Right ventricle myocardium inferior (tissue), 1 donor: ENCODE measurements at regions not wholly inside any gene's neighbourhood (a gene's known extent, or its start where the extent isn't known, plus 50 kb on each side); places are given as distances from the start of the nearest gene placed in this dataset.

Experiments used
- ATAC-seq: fragments of 200-7000 bp; cut with Tn5 transposase; one replicate; pipeline ENCODE4 v1.9.1; 2020; ENCODE audit warnings: mild to moderate bottlenecking, moderate library complexity
- DNase-seq: peaks from one replicate; pipeline ENCODE4 v3.0.0; 2021; ENCODE audit errors: missing footprints
- intact Hi-C: fragments of 100-400 bp; cut with DNase I; formaldehyde crosslinking; loops from one replicate; pipeline ENCODE4 v1.11.0; 2022
- donor health status: DM: no; HTN: yes; CAD: no; lungs with severe emphysema.

DNA sequence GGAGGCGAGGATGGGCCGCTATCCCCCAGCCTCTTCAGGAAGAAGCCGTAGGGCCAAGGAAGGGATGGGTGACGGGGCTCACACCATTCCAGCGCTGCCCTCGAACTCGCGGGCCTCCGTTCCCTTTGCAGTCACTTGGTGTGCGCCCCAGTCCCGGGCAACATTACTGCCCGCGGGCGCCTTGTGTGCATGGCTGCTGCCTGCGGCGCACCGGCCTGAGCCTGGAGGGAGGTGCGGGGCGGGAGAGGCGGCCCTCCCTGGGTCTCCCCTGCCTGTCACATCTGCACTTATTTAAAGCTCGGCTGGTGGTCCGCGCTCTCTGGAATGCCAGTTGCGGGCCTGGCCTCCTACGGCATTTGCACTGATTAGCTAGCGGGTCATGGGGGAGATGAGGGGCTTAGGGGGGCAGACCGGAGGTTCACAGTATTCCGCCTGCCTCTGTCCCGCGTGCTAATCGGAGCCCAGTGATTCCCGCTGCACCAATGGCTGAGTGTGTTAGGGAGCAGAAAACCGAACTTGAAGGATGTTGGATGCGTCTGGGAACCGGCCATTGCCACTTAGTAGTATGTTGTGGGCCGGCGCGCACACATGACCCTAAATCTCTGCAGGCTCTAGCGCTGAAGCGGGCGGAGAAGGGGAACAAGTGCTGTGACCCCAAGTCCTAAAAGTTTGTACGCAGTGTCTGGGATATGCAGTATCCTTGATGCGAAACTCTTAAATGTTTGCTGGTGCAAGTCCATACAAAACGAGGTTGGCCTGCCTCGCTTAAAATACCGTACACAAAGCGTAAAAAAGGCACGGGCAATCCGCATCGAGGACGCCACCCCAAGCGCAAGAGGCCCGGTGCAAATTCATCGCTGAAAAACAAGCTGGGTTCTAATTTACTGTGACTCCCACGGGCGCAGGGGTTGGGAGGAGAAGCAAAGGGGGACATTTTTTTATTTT, 161.2 kb upstream of the SIX2 start:
- ATAC-seq (peak; percentile 37), DNase-seq (no peak)

DNA sequence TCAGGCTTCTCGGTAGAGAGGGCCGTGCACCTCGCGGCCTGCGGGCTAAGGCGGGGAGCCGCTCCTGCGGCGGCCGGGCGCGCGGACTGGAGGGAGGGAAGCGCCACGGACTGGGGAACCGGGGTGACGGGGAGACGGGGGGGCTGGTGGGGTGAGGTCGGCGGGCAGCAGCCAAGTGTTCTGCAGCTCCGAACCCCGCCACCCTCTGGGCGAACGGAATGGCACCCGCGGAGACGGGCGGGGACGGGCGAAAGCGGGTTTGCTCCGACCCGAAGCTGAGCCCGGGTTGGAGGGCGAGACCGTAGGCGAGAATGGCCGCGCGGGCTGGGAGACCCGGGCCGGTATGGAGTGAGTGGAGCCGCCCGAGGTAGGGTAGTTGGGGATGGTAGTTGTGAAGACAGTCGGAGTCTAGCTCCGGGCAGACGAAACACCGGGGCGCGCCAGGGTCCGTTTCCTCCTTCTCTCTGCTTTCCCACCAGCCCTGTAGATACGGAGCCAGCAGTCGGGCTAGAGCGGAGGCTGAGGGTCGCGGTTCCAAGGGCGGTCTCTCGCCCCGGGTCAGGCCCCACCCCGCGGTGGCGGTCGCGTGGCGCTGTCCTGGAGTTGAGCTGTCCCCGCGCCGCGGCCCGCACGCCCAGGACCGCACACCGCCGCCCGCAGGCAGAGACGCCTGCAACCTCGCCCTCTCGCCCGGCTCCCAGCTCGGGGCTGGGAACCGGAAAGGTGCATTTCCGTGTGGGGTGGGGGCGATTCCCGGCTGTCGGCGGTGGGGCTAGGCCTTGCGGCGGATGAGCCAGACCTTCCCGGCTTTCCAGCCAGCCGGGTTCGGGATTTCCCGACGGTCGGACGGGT, 160.3 kb upstream of the SIX2 start:
- intact Hi-C loops, result no loop called here
- DNase-seq (no peak), ATAC-seq (peak; percentile 50)

More for the DNA sequence above, 161.2 kb upstream of the SIX2 start:
- intact Hi-C loops, result no loop called here

DNA sequence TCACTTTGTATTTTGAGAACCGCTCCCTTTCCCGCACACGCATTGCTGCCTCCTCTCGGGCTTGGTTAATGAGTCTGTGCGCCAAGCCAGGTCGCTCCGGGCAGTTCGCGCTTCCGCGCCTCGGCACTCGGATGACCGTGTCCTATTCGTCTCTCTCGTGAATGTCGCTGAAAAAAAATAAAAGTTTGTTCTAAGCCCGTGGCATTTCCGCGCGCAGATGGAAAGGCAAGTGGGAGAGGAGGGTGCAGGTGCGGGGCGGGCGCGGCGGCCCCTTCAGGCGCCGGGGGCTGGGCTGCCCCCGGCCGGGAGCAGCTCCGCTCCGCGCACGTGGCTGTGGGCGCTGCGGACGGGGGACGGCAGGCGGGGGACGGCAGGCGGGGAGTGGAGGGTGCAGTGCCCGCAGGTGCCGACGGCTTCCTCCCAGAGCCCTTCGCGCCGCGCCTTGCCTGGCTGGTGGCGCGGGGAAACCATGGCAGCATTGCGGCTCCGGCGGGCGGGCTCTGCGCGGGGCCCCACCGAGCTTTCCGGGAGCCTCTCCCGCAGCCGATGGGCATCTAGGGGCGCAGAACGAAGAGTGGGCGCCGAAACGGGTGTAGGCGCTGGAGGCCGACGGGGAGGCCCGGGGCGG, 159.6 kb upstream of the SIX2 start:
- ATAC-seq (peak; percentile 44), DNase-seq (no peak)
- intact Hi-C loops, result no loop called here

DNA sequence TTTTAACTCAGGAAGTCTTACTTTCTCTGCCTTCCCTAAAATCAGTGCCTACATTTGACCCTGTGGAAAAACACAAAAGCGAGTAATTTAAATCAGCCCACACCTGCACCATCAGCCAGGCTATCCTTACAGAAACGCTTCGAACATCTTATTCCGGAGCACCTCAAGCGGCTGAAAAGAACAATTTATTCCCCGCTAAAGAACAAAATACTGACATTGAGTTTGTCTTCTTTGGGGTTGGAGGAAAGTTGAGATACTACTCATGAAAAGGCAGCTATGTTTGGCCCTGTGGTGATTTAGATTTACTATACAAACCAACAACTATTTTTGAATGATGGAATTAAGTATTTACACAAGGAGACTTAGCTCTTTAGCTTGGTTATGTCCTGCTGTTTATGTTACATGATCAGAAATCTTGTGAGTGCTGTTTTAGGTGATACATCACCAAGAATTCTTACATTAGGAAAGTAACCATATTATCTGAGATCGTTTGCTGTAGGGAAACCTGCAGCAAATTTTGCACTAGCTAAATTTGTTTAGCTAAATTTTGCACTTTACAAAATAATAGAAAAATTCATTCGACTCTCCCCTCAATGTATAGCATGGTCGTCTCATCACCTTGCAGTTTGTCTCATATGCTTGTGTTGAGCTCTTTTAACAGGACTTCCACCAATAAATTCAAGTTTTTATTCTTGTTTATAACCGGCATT, 158.8 kb upstream of the SIX2 start:
- ATAC-seq (no peak), DNase-seq (no peak)
- intact Hi-C loops, result no loop called here

DNA sequence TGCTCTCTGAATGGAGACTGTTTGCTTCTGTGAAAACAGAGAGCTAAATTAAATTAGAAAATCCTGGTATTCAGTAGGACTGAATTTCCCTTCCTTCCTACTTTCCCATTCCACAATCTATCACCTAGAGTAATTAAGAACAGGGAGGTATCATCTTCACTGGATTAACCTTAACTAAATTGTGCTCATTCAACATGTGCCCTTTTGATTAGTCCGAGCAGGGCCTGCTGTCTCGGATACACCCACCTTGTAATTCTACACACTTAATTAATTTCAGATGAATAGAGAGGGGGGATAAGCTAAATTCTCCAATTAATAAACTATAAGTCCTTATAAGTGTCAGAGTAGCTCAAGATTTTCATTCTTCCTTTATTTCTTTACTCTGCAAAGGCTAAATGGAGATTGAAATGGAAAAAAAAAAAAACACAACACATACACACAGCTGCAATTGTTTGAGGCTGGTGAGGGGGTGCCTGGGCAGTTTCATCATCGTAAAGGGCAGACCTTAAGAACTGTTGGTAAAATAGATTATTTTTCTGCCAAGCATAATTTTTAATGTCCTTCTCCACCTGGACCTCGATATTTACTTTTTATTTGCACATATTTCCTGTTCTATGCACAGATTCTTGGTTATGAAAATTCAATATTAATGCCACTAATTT, 157.1 kb upstream of the SIX2 start:
- ATAC-seq (no peak), DNase-seq (no peak)
- intact Hi-C loops, result no loop called here

DNA sequence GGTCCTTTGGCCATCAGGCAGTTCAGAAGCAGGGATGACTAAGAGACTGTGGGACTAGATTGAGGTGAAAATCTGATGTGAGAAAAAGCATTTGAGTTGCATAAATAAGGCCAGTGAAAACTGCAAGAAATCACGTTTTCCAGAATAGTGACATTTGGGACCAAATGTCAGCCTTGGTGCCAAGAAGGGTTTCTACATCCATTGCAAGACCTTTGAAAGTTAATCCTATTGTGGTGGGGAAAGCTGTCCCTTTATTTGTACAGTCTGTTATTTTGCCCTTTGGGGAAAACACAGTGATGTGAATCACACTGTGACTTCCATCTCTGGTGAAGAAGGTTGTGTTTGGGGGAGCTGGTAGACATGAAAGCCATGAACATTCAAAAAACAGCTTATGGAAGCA, 153.5 kb upstream of the SIX2 start:
- intact Hi-C loops, result no loop called here
- no peak for ATAC-seq

DNA sequence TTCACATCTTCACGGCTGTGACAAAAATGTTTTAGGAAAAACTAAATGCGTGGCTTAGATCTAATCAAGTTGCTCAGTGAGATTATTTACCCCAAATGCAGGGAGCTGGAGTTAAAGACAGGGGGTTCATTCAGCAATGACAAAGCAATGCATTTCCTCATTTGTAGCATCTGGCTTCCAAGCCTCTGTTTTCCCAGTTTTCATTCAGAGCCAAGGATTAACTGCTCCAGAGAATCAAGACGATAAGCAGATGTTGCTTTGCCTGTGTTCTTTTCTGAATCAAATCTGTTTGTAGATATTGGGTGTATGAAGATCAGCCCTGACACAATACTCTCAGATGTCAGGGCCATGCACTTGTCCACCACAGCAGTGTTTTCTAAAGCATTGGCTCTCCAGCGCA, 147.4 kb upstream of the SIX2 start:
- no peak for ATAC-seq
- no peak for DNase-seq
- intact Hi-C loops, result no loop called here

More for the DNA sequence above, 153.5 kb upstream of the SIX2 start:
- no peak for DNase-seq

DNA sequence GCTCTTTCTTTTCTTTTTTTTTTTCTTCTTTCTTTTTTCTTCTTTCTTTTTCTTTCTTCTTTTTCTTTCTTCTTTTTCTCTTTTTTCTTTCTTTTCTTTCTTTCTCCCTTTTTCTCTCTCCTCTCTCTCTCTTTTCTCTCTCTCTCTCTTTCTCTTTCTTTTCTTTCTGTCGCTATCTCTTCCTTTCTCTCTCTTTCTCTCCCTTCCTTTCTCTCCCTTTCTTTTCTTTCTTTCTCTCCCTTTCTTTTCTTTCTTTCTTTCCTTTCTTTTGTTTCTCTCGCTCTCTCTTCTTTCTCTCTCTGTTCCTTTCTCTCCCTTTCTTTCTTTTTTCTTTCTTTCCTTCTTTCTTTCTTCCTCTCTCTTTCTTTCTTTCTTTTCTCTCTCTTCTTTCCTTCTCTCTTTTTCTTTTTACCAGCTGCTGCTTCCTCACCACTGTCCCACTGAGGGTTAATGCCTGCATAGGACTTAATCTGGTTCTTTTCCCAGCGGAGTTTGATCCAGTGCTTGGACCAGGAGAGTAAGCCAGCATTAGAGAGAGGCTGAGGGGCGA, 145.4 kb upstream of the SIX2 start:
- ATAC-seq, result no peak
- no peak for DNase-seq
- intact Hi-C loops, result no loop called here

DNA sequence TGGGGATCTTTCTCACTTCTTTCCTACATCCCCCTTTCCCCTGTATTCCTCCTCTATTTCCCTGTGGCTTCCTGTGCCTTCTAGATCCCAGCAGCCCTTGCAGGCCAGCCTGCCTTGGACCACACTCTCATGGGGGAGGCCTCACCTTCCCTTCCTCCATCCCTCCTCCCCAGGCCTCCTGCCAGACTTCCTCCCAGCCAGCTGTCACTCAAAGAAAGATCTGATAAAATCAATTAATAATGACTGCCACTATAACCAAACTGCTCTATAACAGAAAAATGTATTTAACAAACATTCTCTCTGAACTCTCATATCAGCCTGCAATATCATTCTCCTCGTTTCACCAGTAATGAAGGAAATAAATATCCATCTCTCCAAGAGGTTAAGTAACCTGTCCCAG, 144.9 kb upstream of the SIX2 start:
- DNase-seq (no peak), ATAC-seq (no peak)
- intact Hi-C loops, result no loop called here

DNA sequence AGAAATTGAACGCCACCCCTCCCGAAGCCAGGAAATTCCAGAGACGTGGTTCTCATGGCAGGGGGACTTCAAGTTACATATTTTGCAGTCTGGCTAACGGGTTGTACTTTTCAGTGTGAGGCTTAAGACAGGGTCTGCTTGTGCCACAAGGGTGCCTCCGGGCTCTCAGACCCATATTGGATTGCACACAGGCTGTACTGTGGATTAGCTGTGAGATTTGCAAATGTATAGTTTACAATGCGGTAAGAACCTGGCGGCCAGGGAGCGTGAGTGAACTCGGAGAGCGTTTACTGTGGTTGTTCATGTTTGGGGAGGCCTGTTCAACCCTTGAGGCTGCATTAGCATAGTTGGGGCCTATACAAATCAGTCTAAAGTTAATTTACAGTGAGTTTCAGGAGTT, 143.9 kb upstream of the SIX2 start:
- ATAC-seq (no peak), DNase-seq (no peak)
- intact Hi-C loops, result no loop called here

DNA sequence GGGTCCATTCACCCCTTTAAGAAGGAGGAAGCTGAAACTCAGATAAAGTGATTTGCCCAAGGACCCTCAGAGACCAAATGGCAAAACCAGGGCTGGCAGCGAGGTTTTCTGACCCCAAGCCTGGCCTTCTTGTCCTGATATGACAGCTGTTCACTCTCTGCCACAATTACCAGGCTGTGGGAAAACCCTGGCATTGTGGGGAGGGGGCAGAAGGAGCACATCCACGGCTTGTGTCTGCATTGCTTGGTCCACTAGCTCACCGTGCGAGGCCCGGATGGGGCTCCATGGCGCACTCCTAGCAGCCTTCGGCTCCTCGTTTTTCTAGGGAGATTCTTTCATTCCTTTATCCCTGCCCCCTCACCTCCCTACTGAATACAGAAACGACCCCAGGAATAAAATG, 143.4 kb upstream of the SIX2 start:
- ATAC-seq (no peak), DNase-seq (no peak)
- intact Hi-C loops, result no loop called here

DNA sequence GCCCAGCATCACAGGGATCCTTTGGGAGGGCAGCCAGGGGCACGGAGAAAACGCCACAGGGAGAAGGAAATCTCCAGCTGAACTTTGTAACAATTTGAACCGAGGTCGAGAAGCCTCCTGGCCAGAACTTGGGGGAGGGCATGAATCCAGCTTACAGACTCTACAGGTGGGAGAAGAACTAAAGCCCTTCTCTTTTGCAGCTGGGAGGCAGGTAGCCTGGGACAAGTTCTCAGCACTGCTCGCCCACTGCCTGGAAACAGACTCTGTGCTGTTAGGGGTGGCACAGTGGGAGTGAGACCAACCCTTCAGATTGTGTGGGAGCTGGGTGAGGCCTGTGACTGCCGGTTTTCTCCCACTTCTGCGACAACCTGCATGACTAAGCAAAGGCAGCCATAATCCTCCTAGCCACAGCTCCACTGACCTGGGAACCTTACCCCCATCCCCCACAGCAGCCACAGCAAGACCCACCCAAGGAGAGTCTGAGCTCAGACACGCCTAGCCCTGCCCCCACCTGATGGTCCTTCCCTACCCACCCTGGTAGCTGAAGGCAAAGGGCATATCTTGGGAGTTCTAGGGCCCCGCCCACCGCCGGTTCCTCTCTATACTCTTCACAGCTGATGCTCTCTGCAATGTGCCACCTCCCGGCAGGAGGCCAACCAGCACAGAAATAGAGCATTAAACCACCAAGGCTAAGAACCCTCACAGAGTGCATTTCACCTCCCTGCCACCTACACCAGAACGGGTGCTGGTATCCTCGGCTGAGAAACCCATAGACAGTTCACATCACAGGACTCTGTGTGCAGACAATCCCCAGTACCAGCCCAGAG, 136.0 kb upstream of the SIX2 start:
- ATAC-seq (no peak), DNase-seq (no peak)
- intact Hi-C loops, result no loop called here

DNA sequence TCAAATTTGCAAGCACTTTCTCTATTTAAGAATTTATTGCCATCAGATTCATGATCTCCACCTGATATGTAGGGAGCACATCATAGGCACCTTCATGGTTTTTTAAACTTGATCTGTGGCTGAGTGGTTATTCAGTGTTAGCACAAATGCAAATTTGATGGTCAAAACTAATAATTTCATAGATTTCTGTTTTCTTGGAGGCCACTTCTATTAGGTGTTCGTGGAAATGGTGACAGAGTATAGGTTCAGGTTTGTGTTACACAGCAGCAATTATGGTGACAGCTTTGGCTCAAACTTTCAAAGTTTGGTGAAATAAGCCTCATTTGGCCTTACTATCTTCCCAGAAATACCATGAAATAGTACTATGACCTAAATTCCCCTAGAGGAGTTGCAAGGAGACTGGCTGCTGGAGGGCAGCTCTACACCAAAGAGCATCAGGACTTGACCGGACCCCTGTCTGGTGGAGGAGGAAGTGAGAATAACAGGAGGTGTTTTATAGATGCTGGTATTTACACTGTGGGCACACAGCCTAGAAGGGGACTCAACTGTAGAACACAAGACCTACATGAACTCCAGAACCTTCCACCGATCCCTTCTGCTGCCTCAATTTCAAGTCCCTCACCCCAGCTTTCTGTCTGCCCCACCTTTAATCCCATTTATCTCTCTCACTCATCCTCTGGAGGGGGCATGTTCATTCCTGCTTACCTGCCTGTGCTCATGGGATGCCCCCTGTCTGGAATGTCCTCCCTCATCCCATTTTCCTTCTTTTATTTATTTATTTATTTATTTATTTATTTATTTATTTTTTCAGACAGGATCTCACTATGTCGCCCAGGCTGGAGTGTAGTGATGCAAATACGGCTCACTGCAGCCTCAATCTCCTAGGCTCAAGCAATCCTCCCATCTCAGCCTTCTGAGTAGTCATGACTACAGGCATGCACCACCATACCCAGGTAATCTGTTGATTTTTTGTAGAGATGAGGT, 132.9 kb upstream of the SIX2 start:
- ATAC-seq (no peak), DNase-seq (no peak)
- intact Hi-C loops, result no loop called here

DNA sequence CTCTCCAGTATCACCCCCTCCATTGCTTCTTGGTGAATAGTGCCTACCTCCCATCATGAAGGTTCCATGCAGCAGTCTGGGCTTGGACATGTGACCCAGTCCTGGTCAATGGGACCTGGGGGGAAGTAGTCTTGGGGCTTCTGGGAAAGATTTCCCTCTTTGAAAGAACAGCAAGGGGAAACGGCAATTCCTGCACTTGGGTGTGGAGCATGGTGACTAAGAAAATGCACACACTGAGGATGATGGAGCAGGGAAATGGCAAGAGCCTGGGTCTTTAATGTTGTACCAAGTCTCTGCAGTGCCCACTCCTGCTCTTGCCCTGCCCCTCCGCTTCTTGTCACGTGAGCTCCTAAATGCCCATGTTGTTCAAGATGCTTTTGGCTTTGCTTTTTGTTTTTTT, 131.4 kb upstream of the SIX2 start:
- DNase-seq, result no peak
- no peak for ATAC-seq
- intact Hi-C loops, result no loop called here

DNA sequence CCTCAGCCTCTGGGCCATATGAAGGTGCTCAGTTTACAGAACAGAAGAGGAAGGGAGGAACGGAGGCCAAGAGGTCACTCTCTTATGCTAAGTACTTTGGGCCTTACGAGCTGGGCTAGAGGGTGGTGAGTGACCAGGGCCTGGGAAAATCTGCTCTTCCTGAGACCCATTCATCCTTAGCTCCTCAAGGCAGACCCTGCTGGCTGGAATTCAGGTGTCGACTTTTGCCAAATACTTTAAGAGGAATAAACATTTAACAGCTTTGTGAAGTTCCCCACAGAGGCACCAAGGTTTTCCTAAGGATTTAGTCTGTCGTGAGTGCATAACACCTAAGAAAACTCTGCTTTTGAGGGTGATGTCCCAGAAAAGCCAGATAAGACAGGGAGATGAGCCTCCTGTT, 129.7 kb upstream of the SIX2 start:
- intact Hi-C loops, result no loop called here
- ATAC-seq (no peak), DNase-seq (no peak)

DNA sequence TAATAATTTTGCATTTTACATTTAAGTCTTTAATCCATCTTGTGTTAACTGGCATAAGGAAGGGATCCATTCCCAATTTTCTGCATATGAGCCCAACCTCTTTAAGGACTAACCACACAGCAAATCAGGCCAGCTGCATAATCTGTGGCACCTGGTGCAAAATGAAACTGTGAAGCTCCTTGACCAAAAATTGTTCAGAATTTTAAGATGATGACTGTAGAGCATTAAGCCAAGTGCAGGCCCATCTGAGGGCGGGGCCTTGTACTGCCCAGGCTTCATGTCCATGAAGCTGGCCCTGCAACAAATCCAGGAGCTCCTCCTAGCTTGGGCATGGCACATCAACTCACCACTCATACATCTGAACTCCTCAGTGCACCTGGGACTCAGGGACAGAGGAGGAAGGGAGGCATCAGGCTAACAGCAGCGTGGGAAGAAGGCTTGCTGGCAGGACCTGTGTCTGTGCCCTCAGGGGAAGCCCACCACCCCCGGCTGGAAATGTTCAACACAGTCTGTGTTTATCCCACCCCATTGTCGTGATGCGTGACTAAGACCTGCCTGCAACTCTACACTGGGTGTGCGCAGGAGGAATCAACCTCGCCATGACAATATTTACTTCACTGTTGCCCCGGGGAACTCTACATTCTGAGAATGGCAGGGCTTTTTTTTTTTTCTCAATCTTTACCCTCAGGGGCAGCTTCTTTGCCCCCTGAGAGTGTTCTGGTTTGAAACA, 128.9 kb upstream of the SIX2 start:
- DNase-seq, result no peak
- intact Hi-C loops, result no loop called here
- ATAC-seq, result no peak
